K562 (cell line): ENCODE measurements at regions not wholly inside any gene's neighbourhood (a gene's known extent, or its start where the extent isn't known, plus 50 kb on each side); places are given as distances from the start of the nearest gene placed in this dataset.

Source experiments
- BHLHE40 ChIP-seq: IDR thresholded peaks from 2 replicates; pipeline ENCODE4 v1.6.1; 2011; ENCODE audit warnings: low read length, improper control_type of control experiment
- DNMT1 ChIP-seq: fragments of 450-650 bp; IDR thresholded peaks from 2 replicates; pipeline ENCODE4 v1.6.1; 2016; ENCODE audit warnings: antibody characterized with exemption, mild to moderate bottlenecking
- KLF16 ChIP-seq: IDR thresholded peaks from 2 replicates; pipeline ENCODE4 v1.6.1; 2016; ENCODE audit warnings: antibody characterized with exemption
- NFYB ChIP-seq: IDR thresholded peaks from 2 replicates; pipeline ENCODE4 v1.6.1; 2011; ENCODE audit warnings: mild to moderate bottlenecking, moderate library complexity; ENCODE audit not compliant: insufficient read length; ENCODE audit errors: extremely low read depth
- TOE1 ChIP-seq, 2 experiments: fragments of 450-650 bp in 1 of 2; sonication (generic) in 1 of 2; formaldehyde crosslinking in 1 of 2; IDR thresholded peaks; 2 replicates each; pipeline versions ENCODE4 v1.7.1 to v1.8.0; 2016 to 2022; ENCODE audit warnings: borderline replicate concordance in 2 of 2, mild to moderate bottlenecking in 2 of 2, antibody characterized with exemption in 1 of 2, inconsistent platforms in 1 of 2, low read depth in 1 of 2, missing genetic modification reagents in 1 of 2, moderate library complexity in 1 of 2
- WHSC1 ChIP-seq: IDR thresholded peaks from one replicate; pipeline ENCODE4 v1.6.1; 2012; ENCODE audit warnings: low read length, control low read depth, inconsistent platforms
- ZNF263 ChIP-seq: sonication (generic); formaldehyde crosslinking; IDR thresholded peaks from 2 replicates; pipeline ENCODE4 v1.8.0; 2022; ENCODE audit warnings: mild to moderate bottlenecking, missing genetic modification reagents, borderline replicate concordance
- TF ChIP-seq, protein P1 (sequence below), 2 experiments: fragments of 450-650 bp; formaldehyde crosslinking in 1 of 2; IDR thresholded peaks; 2 replicates each; pipeline versions ENCODE4 v1.4.0 to v1.6.1; 2014 to 2020; ENCODE audit warnings: mild to moderate bottlenecking in 2 of 2, borderline replicate concordance in 1 of 2, low read depth in 1 of 2

GRCh38 chr3:193897288-193897687 lies 238.7 kb upstream of the HES1 start (continued):
- TF ChIP-seq, protein P1, sequence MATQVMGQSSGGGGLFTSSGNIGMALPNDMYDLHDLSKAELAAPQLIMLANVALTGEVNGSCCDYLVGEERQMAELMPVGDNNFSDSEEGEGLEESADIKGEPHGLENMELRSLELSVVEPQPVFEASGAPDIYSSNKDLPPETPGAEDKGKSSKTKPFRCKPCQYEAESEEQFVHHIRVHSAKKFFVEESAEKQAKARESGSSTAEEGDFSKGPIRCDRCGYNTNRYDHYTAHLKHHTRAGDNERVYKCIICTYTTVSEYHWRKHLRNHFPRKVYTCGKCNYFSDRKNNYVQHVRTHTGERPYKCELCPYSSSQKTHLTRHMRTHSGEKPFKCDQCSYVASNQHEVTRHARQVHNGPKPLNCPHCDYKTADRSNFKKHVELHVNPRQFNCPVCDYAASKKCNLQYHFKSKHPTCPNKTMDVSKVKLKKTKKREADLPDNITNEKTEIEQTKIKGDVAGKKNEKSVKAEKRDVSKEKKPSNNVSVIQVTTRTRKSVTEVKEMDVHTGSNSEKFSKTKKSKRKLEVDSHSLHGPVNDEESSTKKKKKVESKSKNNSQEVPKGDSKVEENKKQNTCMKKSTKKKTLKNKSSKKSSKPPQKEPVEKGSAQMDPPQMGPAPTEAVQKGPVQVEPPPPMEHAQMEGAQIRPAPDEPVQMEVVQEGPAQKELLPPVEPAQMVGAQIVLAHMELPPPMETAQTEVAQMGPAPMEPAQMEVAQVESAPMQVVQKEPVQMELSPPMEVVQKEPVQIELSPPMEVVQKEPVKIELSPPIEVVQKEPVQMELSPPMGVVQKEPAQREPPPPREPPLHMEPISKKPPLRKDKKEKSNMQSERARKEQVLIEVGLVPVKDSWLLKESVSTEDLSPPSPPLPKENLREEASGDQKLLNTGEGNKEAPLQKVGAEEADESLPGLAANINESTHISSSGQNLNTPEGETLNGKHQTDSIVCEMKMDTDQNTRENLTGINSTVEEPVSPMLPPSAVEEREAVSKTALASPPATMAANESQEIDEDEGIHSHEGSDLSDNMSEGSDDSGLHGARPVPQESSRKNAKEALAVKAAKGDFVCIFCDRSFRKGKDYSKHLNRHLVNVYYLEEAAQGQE (IDR thresholded peaks at IDR 0.05; ENCODE audit: borderline replicate concordance) = peak; percentile 13; the same call in 1 of the 2 replicates
- TF ChIP-seq, protein P1 (CRISPR knock-in tag; IDR thresholded peaks at IDR 0.05; ENCODE audit: low read depth) = no peak
- TF ChIP-seq KLF16 (no peak), WHSC1 (no peak), ZNF263 (CRISPR knock-in tag) (no peak), NFYB (peak; percentile 20), BHLHE40 (0 out of 2 replicates have a peak, but pooled peaks have one; percentile 24), DNMT1 (no peak), TOE1 (IDR thresholded peaks at IDR 0.05; ENCODE audit: borderline replicate concordance) (peak; percentile 78; the same call in 1 of the 2 replicates), TOE1 (CRISPR knock-in tag; IDR thresholded peaks at IDR 0.05; ENCODE audit: borderline replicate concordance, low read depth) (no peak)
